OCI-LY3 (cell line): ENCODE measurements at regions not wholly inside any gene's neighbourhood (a gene's known extent, or its start where the extent isn't known, plus 50 kb on each side); places are given as distances from the start of the nearest gene placed in this dataset.

Source experiments
- EZH2phosphoT487 ChIP-seq: fragments of 200-600 bp; shearing (Covaris generic); IDR thresholded peaks from 2 replicates; pipeline ENCODE4 v1.6.1; 2018; ENCODE audit warnings: antibody characterized with exemption, mixed run types, low read depth
- TF ChIP-seq, protein P1 (sequence below): fragments of 200-600, 300-600 bp; sonication (generic); IDR thresholded peaks from 2 replicates; pipeline ENCODE4 v1.5.1; 2014; ENCODE audit warnings: antibody characterized with exemption, low read length, low read depth

GRCh38 chr9:11275158-11275695 is 662.4 kb upstream of the PTPRD start:
- TF ChIP-seq, protein P1, sequence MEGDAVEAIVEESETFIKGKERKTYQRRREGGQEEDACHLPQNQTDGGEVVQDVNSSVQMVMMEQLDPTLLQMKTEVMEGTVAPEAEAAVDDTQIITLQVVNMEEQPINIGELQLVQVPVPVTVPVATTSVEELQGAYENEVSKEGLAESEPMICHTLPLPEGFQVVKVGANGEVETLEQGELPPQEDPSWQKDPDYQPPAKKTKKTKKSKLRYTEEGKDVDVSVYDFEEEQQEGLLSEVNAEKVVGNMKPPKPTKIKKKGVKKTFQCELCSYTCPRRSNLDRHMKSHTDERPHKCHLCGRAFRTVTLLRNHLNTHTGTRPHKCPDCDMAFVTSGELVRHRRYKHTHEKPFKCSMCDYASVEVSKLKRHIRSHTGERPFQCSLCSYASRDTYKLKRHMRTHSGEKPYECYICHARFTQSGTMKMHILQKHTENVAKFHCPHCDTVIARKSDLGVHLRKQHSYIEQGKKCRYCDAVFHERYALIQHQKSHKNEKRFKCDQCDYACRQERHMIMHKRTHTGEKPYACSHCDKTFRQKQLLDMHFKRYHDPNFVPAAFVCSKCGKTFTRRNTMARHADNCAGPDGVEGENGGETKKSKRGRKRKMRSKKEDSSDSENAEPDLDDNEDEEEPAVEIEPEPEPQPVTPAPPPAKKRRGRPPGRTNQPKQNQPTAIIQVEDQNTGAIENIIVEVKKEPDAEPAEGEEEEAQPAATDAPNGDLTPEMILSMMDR, result no peak
- no peak for TF ChIP-seq EZH2phosphoT487
